CD4-positive, CD25-positive, alpha-beta regulatory T cell (primary cell): ENCODE measurements at regions not wholly inside any gene's neighbourhood (a gene's known extent, or its start where the extent isn't known, plus 50 kb on each side); places are given as distances from the start of the nearest gene placed in this dataset.

Experiments
- ATAC-seq, 2 donors: fragments of 150-1000 bp; cut with Tn5 transposase; one replicate each; pipeline ENCODE4 v1.10.0; 2021; ENCODE audit warnings: low read depth in 2 of 2, moderate number of reproducible peaks in 2 of 2, moderate library complexity in 1 of 2
- DNase-seq, 3 donors: peaks; one replicate each; pipeline versions ENCODE4 v3.0.0 to v3.0.0-alpha.2; 2012 to 2022; ENCODE audit warnings: mixed read lengths in 1 of 3
- H3K27ac ChIP-seq: one replicate; pipeline ENCODE4 v1.7.0; 2013; ENCODE audit warnings: mild to moderate bottlenecking, low read length; ENCODE audit not compliant: insufficient read depth, poor library complexity, severe bottlenecking
- H3K27me3 ChIP-seq: one replicate; pipeline ENCODE4 v1.7.0; 2013; ENCODE audit warnings: low read length; ENCODE audit not compliant: control insufficient read depth, insufficient read depth
- H3K36me3 ChIP-seq: one replicate; pipeline ENCODE4 v1.7.0; 2013; ENCODE audit warnings: mild to moderate bottlenecking, low read length, moderate library complexity; ENCODE audit not compliant: control insufficient read depth, insufficient read depth
- H3K4me1 ChIP-seq: 2 replicates; pipeline ENCODE4 v1.7.0; 2013; ENCODE audit warnings: mild to moderate bottlenecking, low read length; ENCODE audit not compliant: insufficient read depth, control insufficient read depth, poor library complexity, severe bottlenecking
- H3K4me3 ChIP-seq: one replicate; pipeline ENCODE4 v1.7.0; 2013; ENCODE audit warnings: low read depth, mild to moderate bottlenecking, low read length, moderate library complexity
- H3K9me3 ChIP-seq, 2 experiments: 1 replicate in 1 of 2; 2 replicates in 1 of 2; pipeline ENCODE4 v1.7.0; 2013; ENCODE audit warnings: low read length in 2 of 2, mild to moderate bottlenecking in 1 of 2, moderate library complexity in 1 of 2; ENCODE audit not compliant: control insufficient read depth in 2 of 2
- H3K27ac Mint-ChIP-seq, 3 donors: one replicate each; pipeline ENCODE4 v1.8.0; 2020 to 2022; ENCODE audit warnings: mild to moderate bottlenecking in 3 of 3, mixed read lengths in 3 of 3, moderate library complexity in 2 of 3
- H3K27me3 Mint-ChIP-seq: one replicate; pipeline ENCODE4 v1.8.0; 2022; ENCODE audit warnings: mild to moderate bottlenecking, mixed read lengths
- H3K36me3 Mint-ChIP-seq: one replicate; pipeline ENCODE4 v1.8.0; 2020; ENCODE audit warnings: mixed read lengths
- H3K4me1 Mint-ChIP-seq, 4 donors: one replicate each; pipeline ENCODE4 v1.8.0; 2020 to 2022; ENCODE audit warnings: mixed read lengths in 4 of 4, mild to moderate bottlenecking in 1 of 4
- H3K4me3 Mint-ChIP-seq, 4 donors: one replicate each; pipeline ENCODE4 v1.8.0; 2020 to 2022; ENCODE audit warnings: mild to moderate bottlenecking in 4 of 4, mixed read lengths in 4 of 4, moderate library complexity in 3 of 4
- H3K9me3 Mint-ChIP-seq, 7 donors: one replicate each; pipeline ENCODE4 v1.8.0; 2020 to 2022; ENCODE audit warnings: mixed read lengths in 7 of 7, mild to moderate bottlenecking in 3 of 7, moderate library complexity in 2 of 7

GRCh38 chr2:23145460-23145859, 239.5 kb upstream of the KLHL29 start:
- H3K27ac ChIP-seq = no peak overlapping the region
- H3K4me1 Mint-ChIP-seq = no peaks in the 10 kb centered on the region
- ATAC-seq (no peak), DNase-seq (no peak)
- H3K27me3 Mint-ChIP-seq = no peaks in the 10 kb centered on the region
- H3K27ac Mint-ChIP-seq = no peak overlapping the region
- no peak overlapping the region for H3K4me3 ChIP-seq
- no peaks in the 10 kb centered on the region for H3K36me3 ChIP-seq
- H3K4me1 ChIP-seq = no peaks in the 10 kb centered on the region
- H3K9me3 Mint-ChIP-seq = peaks cover 0 to 4% (median 0%) of the 10 kb centered on the region in 7 donors
- H3K36me3 Mint-ChIP-seq = no peaks in the 10 kb centered on the region
- H3K9me3 ChIP-seq = no peaks in the 10 kb centered on the region
- no peak overlapping the region for H3K4me3 Mint-ChIP-seq
- no peaks in the 10 kb centered on the region for H3K27me3 ChIP-seq

GRCh38 chr2:23146011-23146410, 239.0 kb upstream of the KLHL29 start:
- Histone ChIP-seq H3K4me3 (no peak overlapping the region), H3K27me3 (no peaks in the 10 kb centered on the region), H3K36me3 (no peaks in the 10 kb centered on the region), H3K27ac (no peak overlapping the region), H3K9me3 (no peaks in the 10 kb centered on the region), H3K4me1 (no peaks in the 10 kb centered on the region)
- no peaks in the 10 kb centered on the region for H3K27me3 Mint-ChIP-seq
- ATAC-seq (no peak), DNase-seq (no peak)
- H3K9me3 Mint-ChIP-seq = peaks cover 0 to 4% (median 0%) of the 10 kb centered on the region in 7 donors
- no peak overlapping the region for H3K4me3 Mint-ChIP-seq
- no peaks in the 10 kb centered on the region for H3K4me1 Mint-ChIP-seq
- H3K27ac Mint-ChIP-seq = no peak overlapping the region
- no peaks in the 10 kb centered on the region for H3K36me3 Mint-ChIP-seq

DNA sequence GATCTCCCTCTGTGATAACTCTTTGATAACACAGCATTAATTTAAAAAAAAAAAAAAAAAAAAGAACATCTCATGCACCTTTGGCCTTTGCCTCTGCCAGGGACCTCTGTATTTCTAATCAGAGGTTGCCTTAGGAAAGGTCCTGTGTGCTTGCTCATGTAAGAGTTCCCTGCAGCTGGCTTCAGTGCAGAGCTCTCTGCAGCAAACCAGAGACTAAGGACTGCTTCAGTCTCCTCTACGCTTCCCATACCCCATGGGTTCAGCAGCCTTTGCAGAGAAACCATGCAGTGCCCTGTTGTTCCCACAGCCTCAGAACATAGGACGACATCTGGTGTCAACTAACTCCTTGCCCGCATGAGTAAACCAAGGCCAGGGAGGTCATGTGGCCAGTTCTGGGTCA, 236.6 kb upstream of the KLHL29 start:
- H3K4me3 ChIP-seq = no peak overlapping the region
- H3K9me3 ChIP-seq = no peaks in the 10 kb centered on the region
- H3K27me3 Mint-ChIP-seq = no peaks in the 10 kb centered on the region
- H3K4me1 ChIP-seq = no peaks in the 10 kb centered on the region
- H3K36me3 ChIP-seq = no peaks in the 10 kb centered on the region
- no peak overlapping the region for H3K27ac Mint-ChIP-seq
- H3K27me3 ChIP-seq = no peaks in the 10 kb centered on the region
- no peak overlapping the region for H3K4me3 Mint-ChIP-seq
- H3K9me3 Mint-ChIP-seq = peaks cover 0 to 4% (median 0%) of the 10 kb centered on the region in 7 donors
- H3K27ac ChIP-seq = no peak overlapping the region
- DNase-seq = no peak
- no peak for ATAC-seq
- no peaks in the 10 kb centered on the region for H3K36me3 Mint-ChIP-seq
- H3K4me1 Mint-ChIP-seq = no peaks in the 10 kb centered on the region

DNA sequence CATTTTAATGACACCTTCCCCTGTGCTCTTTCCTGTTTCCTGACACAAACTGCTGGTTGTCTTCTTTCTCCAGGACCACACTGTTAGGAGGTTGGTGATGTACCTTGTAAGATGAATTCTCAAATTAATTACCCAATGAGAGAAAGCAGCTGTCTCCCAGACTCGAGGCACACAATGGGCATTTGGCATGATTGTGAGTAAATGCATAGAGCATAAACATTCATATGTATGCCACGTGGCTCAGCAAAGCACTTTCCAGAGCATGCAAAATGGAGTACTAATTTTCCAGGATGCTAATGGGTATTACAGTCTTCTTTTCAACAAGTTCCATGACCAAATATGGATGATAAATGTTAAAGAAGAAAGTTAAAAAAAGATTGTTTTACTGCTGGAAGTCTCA, 235.2 kb upstream of the KLHL29 start:
- Histone ChIP-seq H3K27me3 (no peaks in the 10 kb centered on the region), H3K4me3 (no peak overlapping the region), H3K36me3 (no peaks in the 10 kb centered on the region), H3K4me1 (no peaks in the 10 kb centered on the region), H3K27ac (no peak overlapping the region), H3K9me3 (no peaks in the 10 kb centered on the region)
- DNase-seq (no peak), ATAC-seq (no peak)
- H3K27me3 Mint-ChIP-seq = no peaks in the 10 kb centered on the region
- H3K4me1 Mint-ChIP-seq = no peaks in the 10 kb centered on the region
- no peak overlapping the region for H3K27ac Mint-ChIP-seq
- no peaks in the 10 kb centered on the region for H3K36me3 Mint-ChIP-seq
- H3K4me3 Mint-ChIP-seq = no peak overlapping the region
- peaks cover 0 to 4% (median 0%) of the 10 kb centered on the region in 7 donors for H3K9me3 Mint-ChIP-seq

DNA sequence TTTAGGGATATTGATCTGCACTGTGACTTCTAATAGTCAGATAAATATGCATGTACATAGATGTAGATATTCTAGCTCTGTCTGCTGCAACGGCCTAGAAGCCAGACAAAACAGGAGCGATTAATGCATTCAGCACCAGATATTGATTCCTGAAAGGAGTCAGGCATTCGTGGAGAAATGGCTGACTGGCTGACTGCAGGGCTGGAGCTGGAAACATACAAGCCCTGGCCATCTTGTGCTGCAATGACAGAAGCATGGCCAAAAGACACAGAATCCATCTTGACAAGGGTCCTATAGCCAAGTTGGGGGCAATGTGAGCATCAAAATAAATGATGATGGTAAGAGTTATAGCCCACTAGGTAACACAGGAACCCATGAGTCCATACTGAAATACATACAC, 231.5 kb upstream of the KLHL29 start:
- Histone ChIP-seq H3K4me3 (no peak overlapping the region), H3K9me3 (no peaks in the 10 kb centered on the region), H3K27ac (no peak overlapping the region), H3K4me1 (no peaks in the 10 kb centered on the region), H3K36me3 (no peaks in the 10 kb centered on the region), H3K27me3 (no peaks in the 10 kb centered on the region)
- Mint-ChIP-seq H3K27me3 (no peaks in the 10 kb centered on the region), H3K36me3 (no peaks in the 10 kb centered on the region), H3K4me1 (no peaks in the 10 kb centered on the region), H3K4me3 (no peak overlapping the region), H3K9me3 (peaks cover 0 to 4% (median 0%) of the 10 kb centered on the region in 7 donors), H3K27ac (no peak overlapping the region)
- DNase-seq = no peak
- no peak for ATAC-seq

DNA sequence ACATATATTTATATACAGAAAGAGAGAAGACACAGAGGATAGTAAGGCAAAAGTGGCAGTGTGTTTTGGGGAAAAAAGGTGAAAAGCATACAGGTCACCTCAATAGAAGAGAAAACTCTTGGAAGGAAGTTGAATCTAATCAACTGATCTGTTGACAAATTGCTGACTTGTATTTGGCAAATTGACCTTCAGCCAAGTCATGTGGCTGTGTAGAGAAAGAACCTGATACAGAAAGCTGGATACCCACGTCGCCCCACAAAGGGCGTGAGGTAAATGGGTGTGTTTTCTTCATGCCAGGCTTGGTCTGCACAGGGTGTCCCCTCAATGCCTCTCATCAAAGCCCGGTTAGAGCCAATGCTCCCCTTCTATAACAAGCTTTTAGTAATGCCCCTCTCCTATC, 230.0 kb upstream of the KLHL29 start:
- Mint-ChIP-seq H3K4me1 (no peaks in the 10 kb centered on the region), H3K4me3 (no peak overlapping the region), H3K9me3 (peaks cover 0 to 4% (median 0%) of the 10 kb centered on the region in 7 donors), H3K27ac (no peak overlapping the region), H3K27me3 (no peaks in the 10 kb centered on the region), H3K36me3 (no peaks in the 10 kb centered on the region)
- ATAC-seq (no peak), DNase-seq (no peak)
- no peaks in the 10 kb centered on the region for H3K27me3 ChIP-seq
- H3K9me3 ChIP-seq = no peaks in the 10 kb centered on the region
- H3K4me3 ChIP-seq = no peak overlapping the region
- no peak overlapping the region for H3K27ac ChIP-seq
- H3K4me1 ChIP-seq = no peaks in the 10 kb centered on the region
- no peaks in the 10 kb centered on the region for H3K36me3 ChIP-seq

DNA sequence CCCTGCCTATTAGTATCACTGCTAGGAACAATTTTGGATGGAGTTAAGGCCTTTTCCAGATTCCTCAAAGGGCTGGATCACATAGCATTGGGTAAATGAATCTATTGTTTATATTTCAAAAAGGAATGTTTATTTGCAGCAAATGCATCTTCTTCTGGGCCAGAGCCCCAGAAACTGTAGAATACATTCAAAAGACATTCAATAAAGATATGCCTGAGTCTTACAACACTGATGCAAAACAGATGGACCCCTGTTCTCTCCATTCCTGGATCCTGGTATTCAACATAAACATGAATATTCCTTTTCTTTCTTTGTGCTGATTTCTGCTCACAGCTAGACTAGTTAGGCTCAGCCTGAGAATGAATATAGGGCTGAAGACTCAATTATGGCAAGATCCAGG, 227.2 kb upstream of the KLHL29 start:
- ATAC-seq (no peak), DNase-seq (no peak)
- no peaks in the 10 kb centered on the region for H3K4me1 ChIP-seq
- no peaks in the 10 kb centered on the region for H3K9me3 ChIP-seq
- Mint-ChIP-seq H3K36me3 (no peaks in the 10 kb centered on the region), H3K4me1 (no peaks in the 10 kb centered on the region), H3K27ac (no peak overlapping the region), H3K9me3 (no peaks in the 10 kb centered on the region), H3K4me3 (no peak overlapping the region), H3K27me3 (no peaks in the 10 kb centered on the region)
- H3K27ac ChIP-seq = no peak overlapping the region
- H3K4me3 ChIP-seq = no peak overlapping the region
- H3K27me3 ChIP-seq = no peaks in the 10 kb centered on the region
- H3K36me3 ChIP-seq = no peaks in the 10 kb centered on the region

DNA sequence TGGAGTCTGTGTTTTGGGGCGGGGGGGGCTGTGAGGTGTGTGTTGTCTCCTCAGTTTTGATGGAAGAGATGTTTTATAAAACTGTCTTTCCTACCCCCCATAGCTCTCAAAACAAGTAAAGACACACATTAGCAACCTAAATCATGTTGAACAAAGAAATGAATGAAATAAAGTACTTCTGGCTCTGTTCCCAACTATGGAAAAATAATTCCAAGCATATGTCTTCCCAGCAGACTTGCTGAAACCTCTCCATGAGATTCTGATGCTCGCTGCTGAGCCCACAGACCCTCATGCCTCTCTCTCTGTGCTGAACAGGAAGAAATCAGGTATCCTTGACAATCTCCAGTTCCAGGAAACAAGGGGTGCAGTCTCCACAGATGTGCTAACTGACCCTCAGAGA, 226.7 kb upstream of the KLHL29 start:
- no peak overlapping the region for H3K27ac ChIP-seq
- no peaks in the 10 kb centered on the region for H3K27me3 ChIP-seq
- no peak overlapping the region for H3K4me3 Mint-ChIP-seq
- ATAC-seq (no peak), DNase-seq (no peak)
- no peaks in the 10 kb centered on the region for H3K4me1 ChIP-seq
- no peaks in the 10 kb centered on the region for H3K36me3 Mint-ChIP-seq
- no peak overlapping the region for H3K4me3 ChIP-seq
- no peaks in the 10 kb centered on the region for H3K4me1 Mint-ChIP-seq
- H3K9me3 ChIP-seq = no peaks in the 10 kb centered on the region
- H3K36me3 ChIP-seq = no peaks in the 10 kb centered on the region
- no peaks in the 10 kb centered on the region for H3K27me3 Mint-ChIP-seq
- no peaks in the 10 kb centered on the region for H3K9me3 Mint-ChIP-seq
- H3K27ac Mint-ChIP-seq = no peak overlapping the region
